ENCODE measurements at regions not wholly inside any gene's neighbourhood (a gene's known extent, or its start where the extent isn't known, plus 50 kb on each side); places are given as distances from the start of the nearest gene placed in this dataset.

GRCh38 chr10:128814782-128815181 is 652.3 kb upstream of the MGMT start:
- WGBS, 2 donors, result 78 to 88% methylated on average over 3 to 4 of the region's 4 CpGs
- no peak for TF ChIP-seq CTCF (IDR thresholded peaks at IDR 0.05)
- TF ChIP-seq POLR2A (IDR thresholded peaks at IDR 0.05), result no peak
- no peak for DNase-seq
- H3K4me3 ChIP-seq, result no peak overlapping the region
- no peaks in the 10 kb centered on the region for H3K36me3 ChIP-seq
- H3K27me3 ChIP-seq, result no peaks in the 10 kb centered on the region
- intact Hi-C loops (cut with DNase I), result no loop called here
- no peak overlapping the region for H3K27ac ChIP-seq
- no peaks in the 10 kb centered on the region for H3K4me1 ChIP-seq
- no peaks in the 10 kb centered on the region for H3K9me3 ChIP-seq

- H3K9me3 ChIP-seq, result no peaks in the 10 kb centered on the region
- no peak for DNase-seq
- intact Hi-C loops (cut with DNase I), result no loop called here
- no peaks in the 10 kb centered on the region for H3K27me3 ChIP-seq
- no peaks in the 10 kb centered on the region for H3K4me1 ChIP-seq
- no peak overlapping the region for H3K27ac ChIP-seq
- no peak for TF ChIP-seq POLR2A (IDR thresholded peaks at IDR 0.05)
- TF ChIP-seq CTCF (IDR thresholded peaks at IDR 0.05), result no peak
- no peaks in the 10 kb centered on the region for H3K36me3 ChIP-seq
- 17 to 94% methylated on average over 1 to 2 of the region's 2 CpGs for WGBS, 2 donors
- H3K4me3 ChIP-seq, result no peak overlapping the region
These were observed 650.3 kb upstream of the MGMT start for GRCh38 chr10:128816726-128817125.

GRCh38 chr10:128817636-128818035 is 649.4 kb upstream of the MGMT start:
- WGBS, 2 donors, result 55 to 76% methylated on average over 2 of the region's 2 CpGs
- H3K27ac ChIP-seq, result no peak overlapping the region
- no peak for DNase-seq

GRCh38 chr10:128820663-128821062 is 646.4 kb upstream of the MGMT start:
- Histone ChIP-seq H3K27ac (no peak overlapping the region), H3K27me3 (no peaks in the 10 kb centered on the region), H3K4me1 (no peaks in the 10 kb centered on the region), H3K4me3 (no peak overlapping the region), H3K36me3 (no peaks in the 10 kb centered on the region), H3K9me3 (no peaks in the 10 kb centered on the region)
- 44 to 69% methylated on average over 7 of the region's 7 CpGs for WGBS, 2 donors
- TF ChIP-seq CTCF (IDR thresholded peaks at IDR 0.05), result no peak
- no peak for TF ChIP-seq POLR2A (IDR thresholded peaks at IDR 0.05)
- intact Hi-C loops (cut with DNase I), result no loop called here
- DNase-seq, result no peak

More at GRCh38 chr10:128817636-128818035, 649.4 kb upstream of the MGMT start:
- H3K9me3 ChIP-seq, result no peaks in the 10 kb centered on the region
- H3K36me3 ChIP-seq, result no peaks in the 10 kb centered on the region
- intact Hi-C loops (cut with DNase I), result no loop called here
- no peaks in the 10 kb centered on the region for H3K4me1 ChIP-seq
- TF ChIP-seq CTCF (IDR thresholded peaks at IDR 0.05), result no peak
- TF ChIP-seq POLR2A (IDR thresholded peaks at IDR 0.05), result no peak
- no peak overlapping the region for H3K4me3 ChIP-seq
- H3K27me3 ChIP-seq, result no peaks in the 10 kb centered on the region

- Histone ChIP-seq H3K27ac (no peak overlapping the region), H3K9me3 (peaks cover 0 to 3% (median 0%) of the 10 kb centered on the region in 3 donors), H3K4me3 (no peak overlapping the region), H3K4me1 (no peaks in the 10 kb centered on the region), H3K36me3 (no peaks in the 10 kb centered on the region), H3K27me3 (no peaks in the 10 kb centered on the region)
- DNase-seq, result no peak
- intact Hi-C loops (cut with DNase I), result no loop called here
- TF ChIP-seq POLR2A (IDR thresholded peaks at IDR 0.05), result no peak
- TF ChIP-seq CTCF (IDR thresholded peaks at IDR 0.05), result no peak
- 88 to 95% methylated on average over 15 to 16 of the region's 16 CpGs for WGBS, 2 donors
These were observed 643.8 kb upstream of the MGMT start for GRCh38 chr10:128823201-128823600.
